ENCODE measurements at regions not wholly inside any gene's neighbourhood (a gene's known extent, or its start where the extent isn't known, plus 50 kb on each side); places are given as distances from the start of the nearest gene placed in this dataset.

DNA sequence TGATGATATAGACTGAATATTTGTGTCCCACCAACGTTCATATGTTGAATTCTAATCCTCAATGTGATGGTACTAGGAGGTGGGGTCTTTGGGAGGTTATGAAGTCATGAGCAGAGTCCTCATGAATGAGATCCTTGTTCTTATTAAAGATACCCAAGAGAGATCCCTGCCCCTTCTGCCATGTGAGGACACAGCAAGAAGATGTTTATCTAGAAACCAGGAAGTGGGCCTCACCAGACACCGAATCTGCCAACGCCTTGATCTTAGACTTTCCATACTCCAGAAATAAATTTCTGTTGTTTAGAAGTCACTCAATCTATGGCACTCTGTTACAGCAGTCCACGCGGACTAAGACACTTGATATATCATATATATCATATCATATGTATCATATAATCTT lies 67.7 kb upstream of the GCM1 start:
- DNase-seq (ENCODE audit: extremely low spot score, insufficient read length, low read depth): no peak

GRCh38 chr6:53214172-53214571 lies 65.5 kb upstream of the GCM1 start:
- no peak for FAIRE-seq
- no peak for DNase-seq (ENCODE audit: extremely low spot score, insufficient read length, low read depth)

More for the DNA sequence above, 67.7 kb upstream of the GCM1 start:
- FAIRE-seq: no peak

DNA sequence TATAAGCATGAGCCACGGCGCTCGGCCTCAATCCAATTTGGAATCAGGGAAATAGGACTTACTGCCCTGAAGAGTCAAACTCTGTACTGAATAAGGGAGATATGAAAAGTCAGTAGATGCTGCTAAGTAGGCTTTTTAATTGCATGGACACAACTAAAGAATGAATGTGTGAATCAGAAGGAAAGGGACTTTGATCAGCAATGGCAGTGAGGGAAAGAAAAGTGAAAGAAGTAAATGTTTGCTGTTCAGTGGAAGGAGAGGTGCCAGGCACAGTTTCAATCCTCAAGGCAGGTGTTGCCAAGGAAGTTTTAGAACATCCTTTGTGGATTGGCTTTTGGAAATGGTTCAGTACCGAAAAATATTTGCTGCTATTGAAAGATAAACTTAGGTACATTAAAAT lies 62.2 kb upstream of the GCM1 start:
- FAIRE-seq: no peak
- no peak for DNase-seq (ENCODE audit: extremely low spot score, insufficient read length, low read depth)

GRCh38 chr6:53209681-53210080 lies 61.0 kb upstream of the GCM1 start:
- FAIRE-seq (no peak), DNase-seq (ENCODE audit: extremely low spot score, insufficient read length, low read depth) (no peak)

- no peak for FAIRE-seq
- DNase-seq (ENCODE audit: extremely low spot score, insufficient read length, low read depth): no peak
Measured at GRCh38 chr6:53205778-53206177, 57.1 kb upstream of the GCM1 start.

DNA sequence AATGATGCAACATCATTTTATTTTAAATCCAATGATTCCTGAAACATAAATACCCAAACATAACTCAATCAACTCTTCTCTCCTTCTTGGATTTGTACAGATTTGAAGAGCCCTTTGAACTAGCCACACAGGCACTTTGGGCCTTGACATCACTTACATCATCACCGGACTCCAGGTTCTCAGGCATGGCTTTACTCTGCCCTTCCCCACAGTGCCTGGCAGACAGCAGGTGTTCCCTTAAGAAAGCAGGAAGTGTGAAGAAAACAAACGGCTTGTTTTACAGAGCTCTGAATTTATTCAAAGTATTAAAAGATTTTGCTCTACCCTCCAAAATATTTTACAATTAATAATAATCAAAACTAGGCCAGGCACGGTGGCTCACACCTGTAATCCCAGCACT lies 54.8 kb upstream of the GCM1 start:
- DNase-seq (ENCODE audit: extremely low spot score, insufficient read length, low read depth) (no peak), FAIRE-seq (no peak)

DNA sequence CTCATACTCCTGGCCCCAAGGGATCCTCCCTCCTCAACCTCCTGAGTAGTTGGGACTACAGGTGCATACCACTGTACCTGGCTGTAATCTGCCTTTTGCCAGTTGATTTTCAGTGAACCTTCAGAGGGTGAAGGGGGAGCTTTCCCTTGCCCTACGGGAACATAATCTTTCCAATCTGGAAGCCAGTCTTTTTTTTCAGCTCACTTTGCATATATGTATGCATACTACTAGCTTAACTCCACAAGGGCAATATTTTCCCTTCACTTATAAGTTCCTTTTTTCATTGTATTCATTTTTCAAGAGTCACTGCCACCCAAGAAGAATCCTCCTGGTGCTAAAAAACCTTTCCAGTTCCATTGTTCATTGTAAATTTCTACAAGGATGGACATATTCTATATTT lies 53.4 kb upstream of the GCM1 start:
- DNase-seq (ENCODE audit: extremely low spot score, insufficient read length, low read depth): no peak
- FAIRE-seq: no peak

DNA sequence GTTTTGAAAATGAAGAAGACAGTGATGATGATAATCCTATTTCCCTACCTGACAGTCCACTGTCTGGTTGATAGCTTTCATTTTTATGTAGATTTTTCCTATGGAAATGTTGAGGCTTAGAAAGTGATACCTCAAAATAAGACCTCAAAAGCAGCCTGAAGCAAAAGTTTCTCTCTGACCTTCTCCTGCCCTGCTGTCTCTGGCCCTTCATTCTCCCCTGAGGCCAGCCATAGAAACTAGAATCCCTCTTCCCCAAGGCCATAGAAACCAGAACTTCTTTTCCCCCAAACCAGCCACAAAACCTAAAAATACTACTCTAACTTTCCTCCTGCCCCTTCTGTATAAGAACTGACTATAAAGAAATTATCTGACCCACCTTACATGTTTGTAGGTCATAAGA lies 52.6 kb upstream of the GCM1 start:
- DNase-seq (ENCODE audit: extremely low spot score, insufficient read length, low read depth) (no peak), FAIRE-seq (no peak)

- no peak for DNase-seq (ENCODE audit: extremely low spot score, insufficient read length, low read depth)
- no peak for FAIRE-seq
Measured at GRCh38 chr6:53199765-53200164, 51.1 kb upstream of the GCM1 start.

DNA sequence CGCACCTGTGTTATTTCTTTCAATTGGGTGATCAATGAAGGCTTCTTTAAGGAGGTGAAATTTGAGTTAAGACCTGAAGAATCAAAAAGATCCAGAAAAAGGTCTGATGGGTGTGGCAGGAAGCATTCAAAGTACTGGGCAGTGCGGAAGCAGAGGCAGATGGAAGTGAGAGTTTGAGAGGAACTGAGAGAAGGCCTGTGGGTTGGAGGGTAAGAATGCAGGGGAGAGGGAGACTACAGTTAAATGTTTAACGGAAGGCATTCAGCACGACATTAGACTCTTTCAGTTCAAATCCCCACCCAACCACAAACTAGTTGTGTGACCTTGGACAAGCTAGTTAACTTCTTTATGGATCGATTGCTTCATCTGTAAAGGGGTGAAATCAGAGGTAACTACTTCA lies 50.5 kb upstream of the GCM1 start:
- DNase-seq (ENCODE audit: extremely low spot score, insufficient read length, low read depth) (peak; percentile 38), FAIRE-seq (peak; percentile 93)
